HS-27A (cell line): ENCODE measurements at regions not wholly inside any gene's neighbourhood (a gene's known extent, or its start where the extent isn't known, plus 50 kb on each side); places are given as distances from the start of the nearest gene placed in this dataset.
"Not testable (repeated sequence)": the region's sequence is repeated elsewhere in the genome, so short reads cannot be mapped to it uniquely, and the experiment has no call there.

Experiments used
- DNase-seq: peaks from one replicate; pipeline ENCODE4 v3.0.0-alpha.2; 2012; ENCODE audit warnings: low read depth, missing footprints

DNA sequence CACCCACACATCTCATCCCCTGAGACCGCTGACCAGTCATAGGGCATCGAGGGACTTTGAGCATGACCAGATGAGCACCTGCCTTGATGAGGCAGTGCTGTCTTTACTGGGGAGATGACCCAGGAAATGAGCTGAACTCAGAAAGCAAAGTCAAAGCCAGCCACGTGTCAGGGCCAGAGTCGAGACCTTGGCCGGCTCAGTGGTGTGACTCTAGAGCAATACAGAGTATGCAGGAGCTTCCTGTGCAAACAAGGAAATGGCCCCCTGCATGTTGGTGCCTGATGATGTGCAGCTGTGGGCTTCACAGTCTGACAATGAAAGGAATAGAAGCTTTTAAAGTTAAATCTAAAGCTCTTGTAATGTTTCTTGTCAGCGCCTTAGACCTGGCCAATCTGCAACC is 332.9 kb downstream of the PCNX1 start:
- no peak for DNase-seq

DNA sequence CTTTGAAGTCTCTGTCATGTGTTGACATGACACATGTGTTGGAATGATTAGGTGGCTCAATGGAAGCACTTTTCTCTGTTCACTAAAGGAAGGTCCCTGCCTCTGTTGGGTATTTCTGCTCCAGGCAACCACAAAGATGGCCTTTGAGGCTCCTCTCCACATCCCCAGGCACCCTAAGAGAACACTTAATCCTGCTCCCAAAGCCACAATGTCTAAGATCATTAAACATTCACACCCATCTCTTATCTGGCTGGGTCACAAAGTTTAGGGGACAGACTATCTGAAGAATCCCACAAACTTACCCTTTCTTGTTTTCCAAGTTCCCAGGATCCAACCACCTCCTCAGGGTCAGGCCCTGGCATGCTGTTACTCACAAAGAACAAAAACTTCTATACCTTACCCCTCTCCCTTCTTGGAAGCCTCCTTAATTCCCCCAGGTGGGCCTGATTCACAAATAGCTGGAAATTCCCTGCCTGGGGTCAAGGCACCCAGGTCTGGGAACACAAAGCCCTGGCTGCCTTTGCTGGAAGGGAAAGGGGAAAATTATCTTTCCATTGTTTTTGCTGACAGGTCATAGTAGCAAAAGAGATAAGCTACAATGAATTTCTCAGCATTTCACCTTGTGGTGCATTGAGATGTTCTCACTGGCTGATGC is 333.7 kb downstream of the PCNX1 start:
- DNase-seq: no peak

DNA sequence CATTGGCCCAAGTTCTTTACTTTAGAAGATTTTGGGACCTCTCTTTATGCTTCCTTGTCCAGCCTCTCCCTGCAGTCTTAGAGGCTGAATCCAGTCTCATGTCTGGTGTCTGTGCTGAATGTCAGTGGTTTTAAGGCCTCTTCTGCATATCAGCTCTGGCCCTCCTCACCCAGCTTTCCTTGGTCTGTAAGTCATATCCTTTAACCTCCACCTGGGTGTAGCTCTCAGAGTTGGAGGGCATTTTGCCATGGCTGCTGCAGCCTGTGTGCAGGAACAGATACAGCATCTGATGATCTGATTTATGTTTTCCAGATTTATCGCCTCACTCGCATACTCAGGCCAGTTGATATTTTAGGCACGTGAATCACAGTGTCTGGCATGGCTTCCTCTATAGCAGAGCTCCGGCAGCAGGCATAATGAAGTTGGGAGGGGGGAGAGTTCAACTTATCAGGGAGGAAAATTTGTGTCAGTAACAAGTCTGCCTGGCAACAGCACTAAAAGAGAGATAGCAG is 335.0 kb downstream of the PCNX1 start:
- no peak for DNase-seq

DNA sequence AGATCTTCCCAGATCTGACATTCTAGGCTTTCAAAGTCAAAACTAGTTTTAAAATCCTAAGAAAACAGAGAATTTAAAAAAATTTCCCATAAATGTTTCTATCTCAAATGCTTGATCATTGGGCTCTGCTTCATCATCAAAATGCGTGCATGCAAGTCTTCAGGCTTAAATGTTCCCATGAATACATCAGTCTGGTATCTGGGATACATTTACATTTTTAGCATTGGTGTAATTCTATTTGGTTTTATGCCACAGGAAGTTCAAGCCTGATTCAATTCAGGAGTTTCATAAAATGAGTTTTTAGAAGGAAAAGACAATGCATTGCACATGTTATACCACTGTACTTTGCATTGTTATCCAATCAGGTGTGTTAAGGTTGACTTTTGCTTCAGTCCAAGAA is 336.4 kb downstream of the PCNX1 start:
- DNase-seq: no peak

DNA sequence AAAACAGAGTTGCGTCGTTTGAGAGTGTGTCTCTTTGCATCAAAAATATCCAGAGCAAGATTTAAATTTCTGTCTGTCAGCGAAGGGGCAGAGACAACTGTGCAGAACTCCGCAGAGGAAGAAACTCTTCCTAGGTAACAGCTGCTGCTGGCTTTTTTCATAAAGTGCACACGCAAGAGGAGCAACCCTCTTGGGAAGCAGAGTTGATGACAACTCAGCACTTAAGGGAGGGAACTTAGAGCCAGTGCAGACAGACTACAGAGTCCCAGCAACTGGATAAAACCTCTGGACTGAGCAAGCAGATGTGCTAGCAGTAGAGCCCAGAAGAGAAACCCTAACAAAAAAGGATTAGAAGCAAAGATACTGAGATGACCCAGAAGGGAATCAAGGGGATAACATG is 337.1 kb downstream of the PCNX1 start:
- DNase-seq: no peak

DNA sequence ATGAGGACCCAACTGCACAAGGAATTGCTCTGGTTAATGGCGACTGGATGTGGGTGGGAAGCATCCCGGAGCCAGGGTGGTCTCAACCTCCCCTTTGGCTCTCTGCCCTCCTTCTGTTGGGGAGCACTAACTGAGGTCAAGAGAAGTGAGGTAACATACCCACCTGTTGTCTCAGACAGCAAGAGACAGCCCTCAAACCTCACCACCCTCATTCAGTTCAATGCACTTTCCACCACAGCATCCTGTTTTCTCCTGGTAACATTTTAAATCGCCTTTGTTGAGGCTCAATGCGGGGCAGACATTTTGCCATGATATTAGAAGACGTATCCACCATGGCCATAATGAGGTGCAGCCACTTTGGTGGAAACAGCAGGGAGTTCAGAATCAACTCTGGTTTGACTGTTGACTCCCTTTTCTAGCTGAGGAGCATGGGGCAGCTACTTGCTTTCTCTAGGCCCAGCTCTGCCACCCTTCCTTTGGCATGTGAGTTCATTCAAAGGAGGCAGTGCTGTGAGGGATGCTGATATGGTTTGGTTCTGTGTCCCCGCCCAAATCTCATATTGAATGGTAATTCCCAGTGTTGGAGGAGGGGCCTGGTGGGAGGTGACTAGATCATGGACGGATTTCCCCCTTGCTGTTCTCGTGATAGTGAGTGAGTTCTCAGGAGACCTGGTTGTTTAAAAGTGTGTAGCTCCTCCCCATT is 338.6 kb downstream of the PCNX1 start:
- DNase-seq: no peak

DNA sequence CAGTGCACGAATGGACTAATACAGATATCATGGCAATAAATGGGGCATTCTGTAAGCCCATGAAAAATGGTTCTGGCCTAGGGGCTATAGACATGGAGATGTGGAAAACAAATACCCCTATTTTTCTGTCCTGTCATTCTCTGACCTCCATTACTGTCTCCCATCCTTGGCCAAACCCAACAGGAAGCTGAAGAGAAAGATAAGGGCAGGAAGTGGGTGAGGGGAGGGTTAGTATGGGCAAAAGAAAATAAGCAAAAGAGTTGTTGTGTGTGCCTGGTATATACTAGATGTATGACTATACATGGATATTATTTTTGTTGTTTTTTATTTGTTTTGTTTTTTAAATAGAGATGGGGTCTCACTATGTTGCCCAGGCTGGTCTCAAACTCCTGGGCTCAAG is 339.3 kb downstream of the PCNX1 start:
- DNase-seq: no peak

DNA sequence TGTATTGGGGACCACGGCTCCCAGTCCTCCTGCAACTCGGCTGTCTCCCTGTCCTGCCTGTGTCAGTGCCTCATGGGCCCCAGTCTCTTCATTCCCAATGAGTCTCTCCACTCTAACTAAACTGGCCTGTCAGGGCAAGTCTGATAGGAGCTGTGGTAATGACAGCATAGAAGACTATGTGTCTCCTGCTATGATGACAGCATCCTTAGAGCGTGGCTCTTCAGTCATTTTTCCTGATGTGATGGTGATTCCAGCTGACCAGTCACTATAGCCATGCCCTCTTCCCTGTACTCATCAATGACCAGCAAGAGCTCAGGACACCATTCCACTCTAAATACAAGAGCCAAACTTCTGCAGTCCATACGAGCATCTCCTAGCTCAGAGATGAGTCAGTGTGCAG is 339.8 kb downstream of the PCNX1 start:
- DNase-seq: no peak

DNA sequence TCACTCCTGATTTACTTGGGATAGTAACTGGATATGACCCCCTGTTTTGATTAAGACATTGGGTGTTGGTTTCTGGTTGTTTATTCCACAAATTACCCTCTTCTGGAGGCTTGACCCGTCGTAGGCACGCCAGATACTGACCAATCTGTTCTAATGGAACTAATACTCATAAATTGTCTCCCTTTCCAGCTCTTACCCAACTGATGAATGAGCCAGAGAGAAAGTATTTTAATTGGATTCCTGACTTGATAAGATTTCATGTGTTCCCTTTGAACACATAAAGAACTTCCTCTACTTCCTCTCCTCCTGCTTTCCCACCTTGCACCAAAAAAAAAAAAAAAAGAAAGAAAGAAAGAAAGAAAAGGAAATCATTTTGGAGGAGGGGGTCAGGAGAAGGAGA is 340.9 kb downstream of the PCNX1 start:
- no peak for DNase-seq

DNA sequence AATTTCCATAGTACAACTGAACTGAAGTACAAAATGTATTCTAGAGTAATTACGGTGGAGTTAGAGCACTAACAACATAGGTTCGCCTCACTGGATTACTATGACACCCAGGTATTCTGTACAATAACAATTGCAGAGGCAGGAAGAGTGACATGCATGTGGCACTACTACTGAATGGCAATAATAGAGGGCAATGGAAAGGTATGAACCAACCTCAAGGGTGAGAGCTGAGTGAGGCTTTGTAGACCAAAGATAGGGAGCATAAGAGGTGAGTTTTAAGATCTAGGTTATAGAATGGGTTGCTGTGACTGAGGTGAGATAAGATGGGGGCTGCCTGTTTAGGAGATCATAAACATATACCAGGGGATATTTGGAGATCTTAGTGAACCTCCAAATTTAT is 343.1 kb downstream of the PCNX1 start:
- no peak for DNase-seq

DNA sequence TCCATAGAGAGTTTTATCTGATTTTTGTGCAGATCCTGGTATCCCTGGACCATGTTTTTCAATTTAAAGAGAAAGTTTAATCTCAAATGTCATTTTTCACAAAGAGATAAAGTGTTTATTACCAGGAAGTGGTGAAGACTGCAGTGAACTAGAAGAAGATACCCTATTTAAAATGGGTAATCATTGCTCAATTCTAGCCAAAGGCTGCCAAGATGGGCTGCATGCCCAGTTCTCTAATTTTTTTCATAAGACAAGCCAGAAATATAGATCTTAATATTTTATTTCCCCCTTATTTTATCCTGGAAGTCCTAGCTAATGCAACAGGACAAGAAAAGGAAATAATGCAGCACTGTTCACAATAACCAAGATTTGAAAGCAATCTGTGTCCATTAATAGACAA is 343.5 kb downstream of the PCNX1 start:
- no peak for DNase-seq

DNA sequence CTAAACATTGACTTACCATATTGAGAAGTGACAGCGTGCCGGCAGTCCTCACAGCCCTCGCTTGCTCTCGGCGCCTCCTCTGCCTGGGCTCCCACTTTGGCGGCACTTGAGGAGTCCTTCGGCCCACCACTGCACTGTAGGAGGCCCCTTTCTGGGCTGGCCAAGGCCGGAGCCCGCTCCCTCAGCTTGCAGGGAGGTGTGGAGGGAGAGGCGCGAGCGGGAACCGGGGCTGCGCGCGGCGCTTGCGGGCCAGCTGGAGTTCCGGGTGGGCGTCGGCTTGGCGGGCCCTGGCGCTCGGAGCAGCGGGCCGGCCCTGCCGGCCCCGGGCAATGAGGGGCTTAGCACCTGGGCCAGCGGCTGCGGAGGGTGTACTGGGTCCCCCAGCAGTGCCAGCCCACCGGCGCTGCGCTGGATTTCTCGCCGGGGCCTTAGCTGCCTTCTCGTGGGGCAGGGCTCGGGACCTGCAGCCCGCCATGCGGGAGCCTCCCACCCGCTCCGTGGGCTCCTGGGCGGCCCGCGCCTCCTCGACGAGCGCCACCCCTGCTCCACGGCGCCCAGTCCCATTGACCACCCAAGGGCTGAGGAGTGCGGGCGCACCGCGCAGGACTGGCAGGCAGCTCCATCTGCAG is 346.9 kb downstream of the PCNX1 start:
- DNase-seq: not testable (repeated sequence)

DNA sequence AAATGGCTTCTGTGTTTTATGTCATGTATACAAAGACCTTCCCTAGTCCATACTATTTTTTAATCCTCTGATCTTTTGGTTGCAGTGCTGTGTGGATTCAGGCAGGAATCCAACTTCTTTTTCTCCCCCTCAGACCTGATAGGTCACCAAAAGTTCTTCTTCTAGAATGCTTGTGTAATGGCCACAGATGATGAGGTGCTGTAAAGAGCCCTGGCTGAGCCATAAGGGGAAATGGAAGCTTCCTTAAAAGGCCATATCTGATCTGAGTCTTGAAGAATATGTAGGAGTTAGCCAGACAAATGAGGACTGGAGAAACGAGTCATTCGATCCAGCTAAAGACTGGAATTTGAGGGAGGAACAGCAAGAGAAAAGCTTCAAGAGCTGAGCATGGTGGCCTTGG is 353.9 kb downstream of the PCNX1 start:
- DNase-seq: no peak

DNA sequence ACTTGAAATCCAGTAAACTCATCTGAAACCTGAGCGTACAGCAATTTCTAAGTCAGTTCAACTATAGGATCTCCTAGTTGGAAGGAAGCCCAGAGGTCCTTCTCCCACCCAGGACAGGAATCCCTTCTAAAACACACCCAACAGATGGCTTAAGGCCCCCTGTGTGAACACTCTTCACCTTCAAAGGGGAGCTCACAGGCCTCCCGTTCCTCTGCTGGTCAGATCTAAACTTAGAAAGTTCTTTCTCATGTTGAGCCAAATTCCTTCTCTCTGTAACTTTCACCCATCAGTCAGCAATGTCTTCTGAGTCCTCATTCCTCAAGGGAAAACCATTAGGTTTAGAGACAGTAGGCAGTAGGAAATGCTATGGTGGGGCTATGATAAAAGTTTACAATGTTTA is 355.2 kb downstream of the PCNX1 start:
- DNase-seq: no peak

DNA sequence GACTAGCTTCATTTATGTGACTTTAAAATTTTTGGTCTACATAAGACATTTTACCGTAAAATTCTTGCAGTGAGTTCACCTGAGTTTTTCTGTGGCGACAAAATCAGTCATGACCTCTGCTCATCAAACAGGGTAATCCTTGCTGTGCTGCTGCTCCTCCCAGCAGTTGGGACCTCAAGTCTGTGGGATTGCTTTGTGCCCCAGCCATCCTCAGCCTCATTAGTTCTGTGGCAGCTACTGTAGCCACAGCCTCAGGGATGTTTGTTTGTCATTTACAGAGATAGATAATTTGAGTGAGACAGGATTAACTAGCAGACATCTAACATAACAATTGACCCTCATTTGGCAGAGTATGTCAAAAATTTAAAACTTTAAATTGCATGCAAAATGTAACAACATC is 357.0 kb downstream of the PCNX1 start:
- DNase-seq: no peak

DNA sequence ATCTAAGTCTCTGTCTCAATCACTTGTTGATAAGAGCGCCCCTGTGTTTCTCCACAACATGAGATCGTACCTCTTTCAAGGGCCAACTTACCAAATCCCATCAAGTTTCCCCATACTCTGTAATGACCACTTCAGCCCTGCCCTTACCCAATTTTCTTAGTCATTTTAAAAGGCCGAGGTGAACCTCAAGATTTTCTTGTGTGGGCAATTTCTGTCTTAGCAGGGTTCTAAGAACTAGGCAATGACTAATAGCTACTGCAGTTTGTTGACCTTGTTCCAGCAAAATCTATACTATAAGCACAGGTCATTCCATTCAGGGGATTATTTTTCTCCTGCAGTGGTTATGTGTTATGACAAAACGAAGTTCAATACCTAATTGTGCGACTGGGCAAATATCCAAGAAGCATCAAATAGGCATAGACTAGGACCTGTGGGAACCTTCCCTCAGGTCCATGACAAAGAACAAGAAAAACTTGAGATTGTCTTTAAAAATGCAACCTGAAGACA is 359.8 kb downstream of the PCNX1 start:
- DNase-seq: no peak

DNA sequence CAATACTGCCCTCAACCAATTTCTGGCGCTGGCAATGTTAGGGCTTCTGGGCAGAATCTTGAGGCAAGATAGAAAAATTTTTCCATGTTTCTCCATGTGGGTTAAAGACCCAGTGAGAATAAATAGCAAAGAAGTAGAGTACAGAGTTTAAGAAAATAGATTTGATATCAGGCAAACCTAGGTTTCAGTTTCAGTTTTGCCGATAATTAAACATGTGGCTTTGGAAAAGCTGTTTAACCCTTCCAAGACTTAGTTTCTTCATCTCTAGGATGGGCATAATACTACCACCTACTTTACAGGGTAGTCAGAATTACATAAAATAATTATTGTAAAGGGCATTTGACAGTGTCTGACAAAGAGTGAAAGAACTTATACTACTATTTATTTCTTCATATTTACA is 360.4 kb downstream of the PCNX1 start:
- no peak for DNase-seq

DNA sequence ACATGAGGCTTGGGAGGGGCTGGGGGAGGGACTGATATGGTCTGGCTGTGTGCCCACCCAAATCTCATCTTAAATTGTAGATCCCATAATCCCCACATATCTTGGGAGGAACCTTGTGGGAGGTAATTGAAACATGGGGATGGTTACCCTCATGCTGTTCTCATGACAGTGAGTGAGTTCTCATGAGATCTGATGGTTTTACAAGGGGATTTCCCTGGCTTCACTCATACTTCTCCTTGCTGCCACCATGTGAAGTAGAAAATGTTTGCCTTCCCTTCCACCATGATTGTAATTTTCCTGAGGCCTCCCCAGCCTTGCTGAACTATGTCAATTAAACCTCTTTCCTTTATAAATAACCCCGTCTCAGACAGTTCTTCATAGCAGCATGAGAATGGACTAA is 362.9 kb downstream of the PCNX1 start:
- DNase-seq: no peak

DNA sequence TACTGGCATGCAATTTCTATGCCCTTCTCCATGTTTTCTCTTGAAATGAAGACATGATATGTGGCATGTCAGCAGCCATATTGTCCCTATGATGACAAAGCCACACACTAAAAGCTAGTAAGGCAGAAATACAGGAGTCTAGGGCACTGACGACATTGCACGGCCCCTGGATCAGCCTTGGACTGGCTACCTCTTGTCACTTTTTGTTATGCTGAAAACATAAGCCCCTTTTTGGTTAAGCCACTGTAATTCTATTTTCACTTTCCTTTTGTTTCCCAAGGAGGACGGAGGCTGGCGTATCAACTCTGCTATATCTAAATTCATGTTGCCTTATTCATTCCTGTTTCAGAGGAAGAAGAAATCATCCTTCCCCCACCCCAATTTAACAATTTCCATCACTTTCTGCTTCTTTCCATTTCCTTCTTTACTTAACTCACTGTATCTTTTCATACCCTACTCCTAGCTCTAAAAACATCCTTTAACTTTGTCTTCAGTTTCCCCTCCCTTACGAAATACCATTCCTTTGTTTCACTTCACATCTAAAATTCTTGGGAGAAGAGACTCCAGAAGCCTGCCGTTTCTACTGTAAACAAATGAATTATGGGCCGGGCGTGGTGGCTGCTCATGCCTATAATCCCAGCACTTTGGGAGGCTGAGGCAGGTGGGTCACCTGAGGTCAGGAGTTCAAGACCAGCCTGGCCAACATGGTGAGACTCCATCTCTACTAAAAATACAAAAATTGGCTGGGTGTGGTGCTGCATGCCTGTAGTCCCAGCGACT is 364.1 kb downstream of the PCNX1 start:
- DNase-seq: no peak

DNA sequence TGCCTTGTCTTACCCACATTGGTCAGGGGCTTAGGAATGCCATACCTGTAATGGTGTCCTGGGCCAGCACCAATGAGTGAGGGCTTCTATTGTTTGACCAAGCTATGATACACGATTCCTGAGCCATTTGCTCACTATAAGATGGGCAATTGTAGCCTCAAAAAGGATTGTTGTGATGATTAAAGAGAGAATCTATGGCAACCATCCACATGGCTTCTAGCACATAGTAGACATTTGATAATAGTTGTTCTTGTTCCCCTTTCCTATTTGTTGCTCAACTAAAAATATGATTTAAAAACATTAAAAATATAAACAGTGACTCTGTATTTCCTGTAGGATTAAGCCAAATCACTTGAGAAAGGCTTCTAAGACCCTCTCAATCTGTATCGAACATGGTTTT is 366.1 kb downstream of the PCNX1 start:
- DNase-seq: no peak

DNA sequence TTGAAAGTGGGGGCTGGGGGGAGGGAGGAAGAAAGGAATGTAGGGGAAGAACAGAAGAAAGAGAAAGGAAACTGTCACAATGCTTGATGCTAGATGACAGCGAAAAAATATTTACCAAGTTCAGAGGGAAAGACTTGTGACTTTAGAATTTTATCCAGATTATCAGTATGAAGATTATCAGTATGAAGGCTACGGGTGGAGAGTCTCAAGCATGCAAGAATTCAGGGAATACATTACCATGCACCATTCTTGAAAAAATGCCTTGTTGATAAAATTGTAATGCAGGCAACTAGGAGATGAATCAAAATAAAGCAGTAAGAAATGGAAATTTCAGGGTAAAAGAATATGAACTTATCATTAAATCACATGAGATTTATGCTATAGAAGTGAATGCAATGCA is 376.8 kb downstream of the PCNX1 start:
- DNase-seq: no peak

DNA sequence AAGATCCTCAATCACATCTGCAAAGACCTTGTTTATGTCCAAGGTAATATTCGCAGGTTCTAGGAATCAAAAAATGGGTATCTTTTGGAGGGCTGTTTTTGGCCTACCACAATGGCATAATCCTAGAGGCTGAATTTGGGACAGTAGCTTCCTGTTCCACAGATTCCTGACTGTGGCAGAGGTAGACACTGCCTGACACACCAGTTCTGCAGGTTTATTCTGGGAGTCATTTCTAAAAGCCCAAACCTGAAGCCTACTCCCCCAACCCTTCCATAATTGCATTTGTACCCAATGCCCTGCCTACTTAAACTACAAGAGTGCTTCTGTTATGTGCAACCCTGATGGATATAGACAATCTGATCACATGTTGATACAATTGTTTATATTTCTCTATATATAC is 378.9 kb downstream of the PCNX1 start:
- no peak for DNase-seq

DNA sequence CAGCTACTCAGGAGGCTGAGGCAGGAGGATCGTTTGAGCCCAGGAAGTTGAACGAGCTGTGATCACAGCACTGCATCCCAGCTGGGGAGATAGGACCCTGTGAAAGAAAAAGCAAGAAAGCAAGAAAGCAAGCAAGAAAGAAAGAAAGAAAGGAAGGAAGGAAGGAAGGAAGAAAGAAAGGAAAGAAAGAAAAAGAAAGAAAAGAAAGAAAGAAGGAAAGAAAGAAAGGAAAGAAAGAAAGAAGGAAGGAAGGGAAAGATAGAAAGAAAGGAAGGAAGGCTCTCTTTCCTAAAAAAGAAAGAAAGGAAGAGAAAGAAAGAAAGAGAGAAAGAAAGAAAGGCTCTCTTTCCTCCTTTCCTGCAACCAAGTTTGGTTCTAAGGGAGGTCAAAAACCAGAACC is 380.3 kb downstream of the PCNX1 start:
- no peak for DNase-seq
